ENCODE measurements at regions not wholly inside any gene's neighbourhood (a gene's known extent, or its start where the extent isn't known, plus 50 kb on each side); places are given as distances from the start of the nearest gene placed in this dataset.

DNA sequence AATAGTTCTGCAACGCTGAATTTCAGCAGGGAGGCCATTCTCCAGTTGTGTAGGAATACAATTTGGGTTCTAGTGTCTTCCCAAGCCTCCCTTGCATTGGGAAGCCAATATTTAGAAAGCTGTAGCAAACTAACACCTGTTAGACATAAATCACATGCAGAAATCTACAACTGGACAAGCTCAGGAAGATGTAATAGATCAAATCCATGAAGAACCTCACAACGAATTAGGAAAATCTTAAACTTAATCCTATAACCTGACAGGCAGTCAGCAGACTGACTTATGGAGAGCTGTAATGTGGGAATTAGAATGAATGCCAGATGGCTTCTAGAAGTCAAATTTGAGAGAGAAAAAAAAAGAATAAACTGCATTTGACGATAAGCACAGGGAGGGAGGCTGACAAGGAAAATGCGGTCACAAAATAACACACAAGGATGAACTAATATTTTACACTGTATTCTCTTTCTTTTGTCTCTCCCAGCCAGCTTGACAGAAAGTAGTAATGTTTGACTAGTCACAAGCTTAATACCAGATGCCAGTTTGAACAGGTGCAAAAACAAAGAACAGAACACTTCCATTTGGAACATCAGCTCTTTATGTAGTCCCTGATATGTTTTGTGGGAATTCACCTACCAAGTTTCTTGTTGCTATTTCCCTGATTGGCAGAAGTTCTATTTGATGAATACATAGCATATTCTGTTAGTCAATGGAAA, 50.8 kb upstream of the FANCL start:
- intact Hi-C loops (cut with DNase I), result no loop called here
- Histone ChIP-seq H3K27ac (no peak overlapping the region), H3K4me1 (no peaks in the 10 kb centered on the region), H3K9me3 (no peaks in the 10 kb centered on the region), H3K4me3 (no peak overlapping the region), H3K36me3 (no peaks in the 10 kb centered on the region), H3K27me3 (peaks cover 0 to 5% (median 3%) of the 10 kb centered on the region in 7 donors)
- ATAC-seq, result no peak
- 73 to 76% methylated on average over 4 of the region's 4 CpGs for WGBS, 2 donors
- no peak for DNase-seq
- TF ChIP-seq, protein P1, sequence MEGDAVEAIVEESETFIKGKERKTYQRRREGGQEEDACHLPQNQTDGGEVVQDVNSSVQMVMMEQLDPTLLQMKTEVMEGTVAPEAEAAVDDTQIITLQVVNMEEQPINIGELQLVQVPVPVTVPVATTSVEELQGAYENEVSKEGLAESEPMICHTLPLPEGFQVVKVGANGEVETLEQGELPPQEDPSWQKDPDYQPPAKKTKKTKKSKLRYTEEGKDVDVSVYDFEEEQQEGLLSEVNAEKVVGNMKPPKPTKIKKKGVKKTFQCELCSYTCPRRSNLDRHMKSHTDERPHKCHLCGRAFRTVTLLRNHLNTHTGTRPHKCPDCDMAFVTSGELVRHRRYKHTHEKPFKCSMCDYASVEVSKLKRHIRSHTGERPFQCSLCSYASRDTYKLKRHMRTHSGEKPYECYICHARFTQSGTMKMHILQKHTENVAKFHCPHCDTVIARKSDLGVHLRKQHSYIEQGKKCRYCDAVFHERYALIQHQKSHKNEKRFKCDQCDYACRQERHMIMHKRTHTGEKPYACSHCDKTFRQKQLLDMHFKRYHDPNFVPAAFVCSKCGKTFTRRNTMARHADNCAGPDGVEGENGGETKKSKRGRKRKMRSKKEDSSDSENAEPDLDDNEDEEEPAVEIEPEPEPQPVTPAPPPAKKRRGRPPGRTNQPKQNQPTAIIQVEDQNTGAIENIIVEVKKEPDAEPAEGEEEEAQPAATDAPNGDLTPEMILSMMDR (IDR thresholded peaks at IDR 0.05), result no peak

Small RNA genes lying in the stretch of these regions (microRNA-seq; reads per million reads assigned to microRNA genes)
- 0 reads per million in 2 donors for gene MIR4432

All from heart right ventricle (tissue), 16 donors.